NCI-H1092 (cell line): ENCODE measurements at regions not wholly inside any gene's neighbourhood (a gene's known extent, or its start where the extent isn't known, plus 50 kb on each side); places are given as distances from the start of the nearest gene placed in this dataset.
"Not testable (repeated sequence)": the region's sequence is repeated elsewhere in the genome, so short reads cannot be mapped to it uniquely, and the experiment has no call there.

Source experiments
- DNase-seq: peaks from one replicate; lab custom pipeline; 2025; lab: John Stamatoyannopoulos, UW

DNA sequence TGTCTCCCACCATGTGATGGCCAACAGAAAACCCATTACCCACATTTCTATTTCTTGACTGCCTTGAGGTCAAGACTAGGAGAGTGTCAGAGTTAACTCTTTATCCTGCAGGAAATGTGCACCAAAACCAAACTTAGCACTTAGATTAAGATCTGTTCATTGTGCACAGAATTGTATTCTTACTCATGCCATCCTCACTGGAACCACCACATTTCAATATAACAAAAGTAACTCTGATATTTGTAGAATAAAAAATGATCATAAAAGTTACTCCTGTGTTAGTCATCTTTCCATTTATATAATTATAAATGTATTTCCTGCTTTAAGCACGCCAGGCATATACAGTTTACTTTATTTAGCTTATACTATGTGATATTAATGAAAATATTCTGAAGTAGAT lies 193.0 kb upstream of the DPYD start:
- DNase-seq, result no peak

DNA sequence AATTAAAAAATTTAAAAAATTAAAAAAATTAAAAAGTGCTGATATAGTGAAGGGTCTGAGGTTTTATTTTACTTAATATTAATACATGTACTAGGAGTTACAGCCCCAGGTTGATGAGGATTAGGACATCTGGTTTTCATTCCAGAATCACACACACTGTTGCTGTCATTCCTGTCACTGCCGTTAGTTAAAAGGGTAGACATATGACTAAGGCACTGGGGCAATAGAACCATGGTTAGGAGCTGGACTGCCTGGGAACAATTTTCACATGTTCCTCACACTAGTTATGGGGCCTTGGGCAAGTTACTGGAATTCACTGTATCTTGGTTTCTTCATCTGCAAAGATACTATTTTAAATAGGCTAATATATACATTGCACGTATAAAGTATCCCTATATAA lies 191.8 kb upstream of the DPYD start:
- no peak for DNase-seq

DNA sequence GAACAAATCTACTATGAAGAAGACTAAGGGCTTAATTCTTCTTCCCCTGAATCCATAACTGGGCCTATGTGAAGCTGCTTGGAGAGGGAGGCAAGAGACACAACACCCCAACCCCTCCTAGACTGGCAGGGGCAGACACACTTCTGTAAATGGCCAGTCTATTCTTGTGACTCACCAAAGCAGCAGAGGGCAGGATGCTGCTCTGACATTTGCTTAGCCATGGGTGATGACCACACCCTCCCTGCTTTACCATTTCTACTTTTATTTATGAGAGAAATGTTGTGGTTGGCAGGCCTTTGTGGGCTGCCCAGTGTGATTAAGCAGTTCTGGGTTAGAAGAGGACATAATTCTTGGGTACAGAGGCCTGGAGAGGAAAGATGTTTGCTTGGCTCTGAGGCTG lies 189.8 kb upstream of the DPYD start:
- no peak for DNase-seq

- DNase-seq, result not testable (repeated sequence)
These were observed 187.5 kb upstream of the DPYD start for GRCh38 chr1:98108378-98108777.

DNA sequence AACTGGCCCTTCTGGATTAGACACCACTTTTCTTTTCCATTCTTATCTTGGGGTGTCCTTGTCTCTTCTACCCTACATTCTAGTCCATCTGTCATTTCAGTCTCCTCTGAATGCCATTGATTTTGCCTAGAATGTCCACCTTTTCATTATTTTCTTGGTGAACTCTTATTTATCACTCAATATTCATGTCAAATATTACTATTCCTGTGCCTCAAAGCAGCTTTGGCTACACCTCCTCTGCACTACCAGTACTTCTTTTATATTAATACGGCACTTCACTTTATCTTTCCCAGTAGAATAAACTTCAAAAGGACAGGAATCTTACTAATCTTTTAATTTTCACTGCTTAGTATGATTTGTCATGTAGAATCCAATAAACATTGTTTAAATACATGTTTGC lies 186.4 kb upstream of the DPYD start:
- DNase-seq, result no peak

DNA sequence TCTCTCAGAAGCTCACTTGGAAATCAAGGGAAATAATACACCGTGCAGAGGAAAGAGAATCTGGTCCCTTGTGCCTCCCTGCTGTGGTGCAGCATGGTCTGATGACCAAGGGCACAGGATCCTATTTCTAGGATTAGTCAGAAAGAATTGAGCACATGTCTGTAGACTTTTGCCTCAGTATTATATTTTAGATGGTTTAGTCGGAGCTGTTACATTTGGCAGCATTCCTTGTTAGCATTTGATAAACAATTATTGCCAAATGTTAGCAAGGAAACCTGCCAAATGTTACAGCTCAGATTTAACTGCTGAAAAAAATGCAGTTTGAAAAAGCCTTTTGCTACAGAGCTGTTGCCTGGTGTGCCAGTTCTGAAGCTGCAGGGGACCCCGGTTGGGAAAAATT lies 183.5 kb upstream of the DPYD start:
- DNase-seq, result no peak

- no peak for DNase-seq
These were observed 182.9 kb upstream of the DPYD start for GRCh38 chr1:98103617-98104285.

DNA sequence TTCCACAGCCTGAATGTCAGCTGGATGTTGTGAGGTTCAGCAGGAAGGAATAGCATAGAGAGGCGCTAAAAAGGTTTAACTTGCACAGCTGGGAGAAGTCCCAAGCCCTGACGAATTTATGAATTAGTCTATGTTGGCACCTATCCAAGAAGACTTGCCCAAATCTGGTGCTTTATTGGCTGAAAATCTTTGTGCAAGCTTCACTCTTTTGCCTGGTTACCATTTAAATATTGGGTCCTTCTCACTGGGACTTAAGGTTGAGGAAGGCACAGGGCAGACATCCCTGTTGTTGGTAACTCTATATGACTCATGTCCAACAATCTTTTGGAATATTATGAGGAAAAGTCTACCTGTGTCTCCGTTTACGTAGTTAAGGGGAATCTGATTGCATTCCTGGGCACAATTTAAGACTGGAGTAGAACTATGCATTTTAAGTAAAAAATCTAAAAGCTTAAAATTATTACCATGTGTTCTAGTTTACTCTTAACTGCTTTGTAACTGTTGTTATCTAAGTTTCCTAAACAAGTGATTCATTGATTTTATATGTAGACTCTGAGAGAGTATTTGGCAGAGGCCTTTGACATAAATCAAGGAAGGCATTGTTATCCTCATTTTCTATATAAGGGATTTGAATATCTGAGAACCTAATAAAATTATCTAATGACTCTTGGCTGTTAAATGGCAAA lies 181.7 kb upstream of the DPYD start:
- no peak for DNase-seq

GRCh38 chr1:98101364-98101763 lies 180.5 kb upstream of the DPYD start:
- DNase-seq, result no peak

- DNase-seq, result no peak
These were observed 178.7 kb upstream of the DPYD start for GRCh38 chr1:98099501-98099900.

- no peak for DNase-seq
These were observed 177.6 kb upstream of the DPYD start for GRCh38 chr1:98098473-98098872.

DNA sequence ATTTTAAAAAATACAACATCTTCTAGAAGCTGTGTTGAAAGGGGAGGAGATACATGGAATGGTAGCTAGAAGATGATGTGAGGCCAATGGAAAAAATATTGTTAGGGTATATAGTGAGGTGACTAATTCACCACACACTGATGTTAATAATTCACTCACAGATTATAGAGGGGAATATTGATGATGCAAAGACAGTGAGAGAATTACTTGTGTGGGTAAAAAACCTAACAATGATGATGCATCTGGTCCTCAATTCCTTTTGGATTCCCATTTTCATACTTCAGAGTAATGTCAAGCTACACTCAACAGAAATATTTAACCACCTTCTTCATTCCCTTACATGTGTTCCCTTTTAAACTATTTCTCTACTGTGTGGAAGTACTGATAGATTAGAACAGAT lies 169.5 kb upstream of the DPYD start:
- no peak for DNase-seq

GRCh38 chr1:98088381-98088780 lies 167.5 kb upstream of the DPYD start:
- no peak for DNase-seq

DNA sequence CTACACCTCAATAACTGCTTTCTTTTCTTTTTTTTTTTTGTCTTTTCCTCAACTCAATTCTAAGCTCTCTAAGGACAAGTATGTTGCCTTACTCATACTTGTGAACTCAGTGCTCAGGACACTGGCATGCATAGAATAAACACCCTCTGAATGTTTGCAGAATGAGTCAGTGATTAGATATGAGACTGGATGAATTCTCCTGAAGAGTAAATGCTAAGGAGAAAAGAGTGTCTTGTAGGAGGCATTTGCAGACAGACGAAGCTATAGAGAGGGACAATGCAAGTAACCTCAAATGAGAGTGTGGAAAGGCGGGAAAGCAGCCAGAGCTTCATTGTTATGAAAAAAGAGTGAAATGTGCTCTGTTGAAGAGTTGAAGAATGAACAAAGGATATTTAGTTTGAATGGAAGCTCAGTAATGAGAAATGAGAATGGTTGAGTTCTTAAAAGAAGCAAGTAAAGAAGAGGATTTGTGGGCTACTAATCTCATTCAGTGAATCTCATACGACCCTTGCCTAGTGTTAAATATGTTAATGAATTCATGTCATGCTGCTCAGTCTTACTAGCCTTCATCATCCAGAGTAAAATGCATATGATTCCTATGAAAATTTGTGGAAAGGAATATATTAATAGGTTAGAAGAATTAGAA lies 166.1 kb upstream of the DPYD start:
- DNase-seq, result no peak

- no peak for DNase-seq
These were observed 165.3 kb upstream of the DPYD start for GRCh38 chr1:98086156-98086555.

GRCh38 chr1:98084188-98084587 lies 163.4 kb upstream of the DPYD start:
- DNase-seq, result no peak

GRCh38 chr1:98081944-98082343 lies 161.1 kb upstream of the DPYD start:
- DNase-seq, result no peak

DNA sequence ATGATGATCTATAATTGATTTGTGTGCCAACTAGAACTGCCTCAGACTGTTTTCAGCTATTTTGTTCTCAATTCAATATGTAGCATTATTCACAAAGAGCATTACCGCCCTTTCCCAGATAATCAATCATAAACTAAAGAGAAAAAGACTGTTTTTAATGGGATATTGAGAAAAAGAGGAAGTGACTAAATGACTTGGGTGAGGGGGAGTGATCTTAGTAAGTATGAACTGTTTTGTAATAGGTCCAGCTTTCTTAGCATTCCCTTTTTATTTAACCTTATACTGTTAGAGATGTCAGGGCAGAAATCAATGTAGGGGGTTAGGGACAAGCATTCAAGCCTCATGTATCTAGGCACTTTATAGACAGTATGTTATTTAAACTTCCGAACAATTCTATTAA lies 157.8 kb upstream of the DPYD start:
- no peak for DNase-seq

GRCh38 chr1:98077691-98078090 lies 156.9 kb upstream of the DPYD start:
- DNase-seq, result no peak

- DNase-seq, result no peak
These were observed 154.8 kb upstream of the DPYD start for GRCh38 chr1:98075626-98076025.

DNA sequence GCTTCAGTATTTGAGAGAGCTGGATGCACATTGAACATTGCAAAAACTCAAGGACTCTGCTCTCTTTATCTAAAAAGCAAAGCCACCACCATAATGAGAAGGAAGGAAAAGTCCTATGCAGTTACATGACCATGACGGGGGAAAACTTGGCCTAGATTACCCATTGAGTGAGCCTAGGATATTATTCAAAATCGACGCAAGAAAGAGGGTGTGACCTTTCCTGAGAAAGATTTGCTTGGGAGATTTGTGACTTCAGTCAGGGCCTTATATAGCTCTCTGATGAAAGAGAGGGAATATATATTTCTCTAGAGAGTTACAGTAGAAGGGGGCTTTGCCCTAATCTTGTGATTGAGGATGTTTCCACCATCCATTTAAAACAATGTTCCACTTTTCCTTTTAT lies 153.0 kb upstream of the DPYD start:
- no peak for DNase-seq

- no peak for DNase-seq
These were observed 152.3 kb upstream of the DPYD start for GRCh38 chr1:98073106-98073505.

GRCh38 chr1:98072047-98072446 lies 151.2 kb upstream of the DPYD start:
- no peak for DNase-seq

- no peak for DNase-seq
These were observed 147.2 kb upstream of the DPYD start for GRCh38 chr1:98068016-98068415.
